ENCODE measurements at regions not wholly inside any gene's neighbourhood (a gene's known extent, or its start where the extent isn't known, plus 50 kb on each side); places are given as distances from the start of the nearest gene placed in this dataset.
A peak's percentile ranks its signal among the peaks of the same experiment; 100 is the strongest.

DNA sequence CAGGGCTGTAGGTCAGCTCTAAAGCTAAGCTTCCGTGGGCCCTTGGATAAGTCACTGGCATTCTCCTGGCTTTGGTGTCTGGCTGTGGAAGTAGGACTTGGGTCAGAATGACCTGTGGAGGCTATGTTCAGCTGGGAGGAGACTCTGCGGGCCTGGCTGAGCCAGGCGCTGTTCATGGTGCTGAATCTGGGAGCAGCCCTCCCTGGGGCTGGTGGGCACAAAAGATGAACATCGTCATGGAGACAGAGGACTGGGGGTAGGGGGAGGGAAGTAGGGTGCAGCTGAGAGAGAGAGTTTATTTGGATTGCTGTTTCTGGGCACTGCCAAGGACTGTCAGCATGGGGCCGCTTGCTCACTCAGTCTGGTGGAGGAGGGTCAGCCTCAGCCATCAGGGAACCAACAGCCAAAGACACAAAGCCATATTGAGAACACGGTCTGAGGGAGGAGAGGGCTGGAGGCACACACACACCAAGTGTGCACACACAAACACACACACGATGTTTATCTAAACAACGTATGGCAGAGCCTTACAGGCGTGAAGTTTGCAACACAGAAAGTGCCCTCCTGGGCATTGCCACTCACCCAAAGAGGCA is 120.7 kb upstream of the LINGO1 start:
- TF ChIP-seq, protein P1, sequence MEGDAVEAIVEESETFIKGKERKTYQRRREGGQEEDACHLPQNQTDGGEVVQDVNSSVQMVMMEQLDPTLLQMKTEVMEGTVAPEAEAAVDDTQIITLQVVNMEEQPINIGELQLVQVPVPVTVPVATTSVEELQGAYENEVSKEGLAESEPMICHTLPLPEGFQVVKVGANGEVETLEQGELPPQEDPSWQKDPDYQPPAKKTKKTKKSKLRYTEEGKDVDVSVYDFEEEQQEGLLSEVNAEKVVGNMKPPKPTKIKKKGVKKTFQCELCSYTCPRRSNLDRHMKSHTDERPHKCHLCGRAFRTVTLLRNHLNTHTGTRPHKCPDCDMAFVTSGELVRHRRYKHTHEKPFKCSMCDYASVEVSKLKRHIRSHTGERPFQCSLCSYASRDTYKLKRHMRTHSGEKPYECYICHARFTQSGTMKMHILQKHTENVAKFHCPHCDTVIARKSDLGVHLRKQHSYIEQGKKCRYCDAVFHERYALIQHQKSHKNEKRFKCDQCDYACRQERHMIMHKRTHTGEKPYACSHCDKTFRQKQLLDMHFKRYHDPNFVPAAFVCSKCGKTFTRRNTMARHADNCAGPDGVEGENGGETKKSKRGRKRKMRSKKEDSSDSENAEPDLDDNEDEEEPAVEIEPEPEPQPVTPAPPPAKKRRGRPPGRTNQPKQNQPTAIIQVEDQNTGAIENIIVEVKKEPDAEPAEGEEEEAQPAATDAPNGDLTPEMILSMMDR (conservative IDR thresholded peaks at IDR 0.05; ENCODE audit: low read depth, low read length): no peak
- H3K4me3 ChIP-seq (ENCODE audit: low read depth, low read length): no peak overlapping the region
- DNase-seq (ENCODE audit: low read depth): peak; percentile 32

DNA sequence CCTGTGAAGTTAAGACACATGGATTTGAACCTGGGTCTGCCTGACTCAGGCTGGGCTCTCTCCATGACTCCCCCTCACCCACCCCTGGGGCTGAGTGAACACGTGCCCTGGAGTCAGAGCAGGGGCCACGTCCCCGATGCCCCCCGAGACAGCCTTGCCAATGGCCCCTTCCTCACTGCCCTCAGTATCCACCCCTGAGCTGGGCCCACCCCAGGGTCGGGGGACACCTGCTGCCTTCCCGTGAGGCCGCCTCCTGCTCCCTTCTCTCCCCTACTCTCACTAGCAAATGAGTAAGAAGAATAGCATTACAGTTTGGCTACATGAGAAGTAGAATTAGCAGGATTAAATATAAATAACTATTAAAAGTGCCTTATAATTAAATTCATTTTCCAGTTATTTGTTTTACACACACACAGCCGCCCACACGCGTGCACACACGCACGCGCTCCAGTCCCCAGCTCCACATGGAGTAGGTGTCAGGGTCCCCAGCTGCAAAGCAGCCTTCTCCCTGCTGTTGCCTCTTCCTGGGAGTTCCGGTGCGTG is 117.4 kb upstream of the LINGO1 start:
- TF ChIP-seq, protein P1 (conservative IDR thresholded peaks at IDR 0.05; ENCODE audit: low read depth, low read length): no peak
- no peak overlapping the region for H3K4me3 ChIP-seq (ENCODE audit: low read depth, low read length)
- no peak for DNase-seq (ENCODE audit: low read depth)

DNA sequence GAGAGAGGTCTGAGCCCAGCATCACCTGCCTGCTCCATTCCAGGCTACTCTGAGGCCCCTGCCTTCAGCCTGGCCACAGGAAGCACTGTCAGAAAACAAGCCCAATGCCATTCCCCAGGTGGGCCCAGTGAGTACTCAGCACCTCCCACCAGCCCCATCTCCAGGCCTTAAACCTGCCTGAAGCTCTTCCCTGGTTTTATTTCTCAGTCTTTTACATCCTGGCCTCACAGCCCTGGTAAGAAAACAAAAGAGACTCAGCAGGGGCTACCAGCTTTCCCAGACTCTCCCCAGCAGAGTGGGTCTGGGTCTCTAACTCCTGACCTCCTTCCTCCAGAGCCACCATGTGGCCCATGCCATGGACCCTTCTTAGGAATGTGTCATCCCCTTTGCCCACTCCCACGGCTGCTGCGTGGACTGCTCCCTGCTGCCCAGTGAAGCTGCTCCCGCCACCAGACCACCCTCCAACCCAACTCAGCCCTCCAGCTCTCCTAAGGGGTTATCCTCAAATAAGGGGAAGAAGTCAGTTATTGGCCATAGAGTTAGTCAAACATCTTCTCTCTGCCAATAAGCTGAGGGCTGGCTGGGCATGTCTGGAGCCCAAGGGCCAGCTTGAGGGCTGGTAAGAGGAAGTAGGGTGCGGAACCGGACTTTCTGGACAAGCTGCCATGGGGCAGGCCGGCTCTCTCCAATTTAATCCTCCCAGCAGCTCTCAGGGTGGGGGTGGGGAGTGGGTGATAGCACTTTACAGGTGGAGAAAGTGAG is 116.7 kb upstream of the LINGO1 start:
- no peak overlapping the region for H3K4me3 ChIP-seq (ENCODE audit: low read depth, low read length)
- no peak for DNase-seq (ENCODE audit: low read depth)
- TF ChIP-seq, protein P1 (conservative IDR thresholded peaks at IDR 0.05; ENCODE audit: low read depth, low read length): no peak

DNA sequence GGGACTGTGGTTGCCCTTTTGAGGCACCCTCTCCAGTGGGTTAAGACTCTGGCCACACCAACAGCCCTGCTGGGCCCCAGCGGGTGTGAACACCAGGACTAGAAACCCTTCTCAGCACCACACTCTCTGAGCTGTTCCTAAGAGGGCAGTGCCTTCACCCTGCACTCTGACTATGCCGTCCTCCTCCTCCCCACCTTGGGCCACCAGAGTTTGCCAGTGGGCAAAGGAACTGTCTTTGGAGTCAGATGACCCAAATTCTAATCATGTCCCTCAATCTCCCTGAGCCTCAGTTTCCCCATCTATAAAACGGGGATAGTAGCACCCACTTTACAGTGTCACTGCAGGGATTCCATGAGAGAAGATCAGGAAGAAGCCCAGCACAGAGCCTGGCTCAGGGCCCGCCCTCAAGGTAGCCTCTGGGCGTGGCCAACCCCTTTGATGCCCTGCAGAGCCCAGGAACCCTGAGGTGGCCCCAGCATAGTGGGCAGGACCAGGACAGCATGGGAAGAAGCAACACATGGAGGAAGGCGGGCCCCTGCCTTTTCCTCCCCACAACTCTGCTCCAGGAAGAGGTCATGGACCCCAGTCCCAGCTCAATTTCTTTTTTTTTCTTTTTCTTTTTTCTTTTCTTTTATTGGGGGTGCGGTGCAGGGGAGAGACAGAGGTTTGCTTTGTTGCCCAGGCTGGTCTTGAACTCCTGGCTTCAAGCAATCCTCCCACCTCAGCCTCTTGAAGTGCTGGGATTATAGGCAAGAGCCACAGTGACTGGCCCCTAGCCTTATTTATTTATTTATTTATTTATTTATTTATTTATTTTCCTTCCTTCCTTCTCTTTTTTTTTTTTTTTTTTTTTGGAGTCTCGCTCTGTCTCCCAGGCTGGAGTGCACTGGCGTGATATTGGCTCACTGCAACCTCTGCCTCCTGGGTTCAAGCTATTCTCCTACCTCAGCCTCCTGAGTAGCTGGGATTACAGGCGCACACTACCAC is 115.7 kb upstream of the LINGO1 start:
- H3K4me3 ChIP-seq (ENCODE audit: low read depth, low read length): no peak overlapping the region
- DNase-seq (ENCODE audit: low read depth): no peak
- TF ChIP-seq, protein P1 (conservative IDR thresholded peaks at IDR 0.05; ENCODE audit: low read depth, low read length): no peak

DNA sequence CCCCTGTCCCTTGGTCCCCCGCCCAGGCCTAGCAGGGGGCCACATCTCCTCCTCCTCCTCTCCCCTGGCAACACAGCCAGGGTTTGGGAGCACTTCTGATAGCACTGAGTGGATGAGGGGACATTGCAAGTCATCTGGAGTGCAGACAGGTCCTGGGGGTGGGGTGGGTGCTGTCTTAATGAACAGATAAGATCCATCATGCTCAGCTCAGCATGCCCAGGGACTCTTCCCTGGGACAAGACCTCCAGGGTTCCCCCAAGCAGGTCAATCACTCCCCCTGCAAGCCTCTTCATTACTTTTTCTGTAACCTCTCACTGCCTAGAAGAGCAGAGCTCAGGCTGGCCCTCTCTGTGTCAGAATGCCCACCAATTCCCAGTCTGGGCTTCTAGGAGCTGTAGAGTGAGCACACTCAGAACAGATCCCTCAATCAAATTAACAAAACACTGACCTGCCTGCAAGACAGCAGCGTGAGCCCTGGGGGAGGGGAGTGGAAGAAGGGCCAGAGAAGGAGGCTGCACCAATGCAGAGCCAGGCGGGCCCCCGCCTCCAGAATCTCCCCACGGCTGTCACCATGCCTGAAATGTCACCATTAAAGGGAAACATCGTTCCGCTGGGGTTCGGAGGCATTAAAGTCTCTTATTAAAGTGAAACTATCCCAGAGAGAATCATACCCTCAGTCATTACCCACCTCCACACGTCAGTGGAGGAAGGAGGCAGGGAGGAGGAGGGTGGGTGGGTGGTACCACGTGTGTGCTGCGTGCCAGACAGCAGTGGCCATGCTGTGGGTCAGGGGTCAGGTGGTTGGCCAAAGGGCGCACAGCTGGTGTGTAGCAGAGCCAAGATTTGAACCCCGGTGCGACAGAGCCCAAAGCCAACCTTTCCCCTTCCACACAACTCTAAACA is 114.7 kb upstream of the LINGO1 start:
- no peak overlapping the region for H3K4me3 ChIP-seq (ENCODE audit: low read depth, low read length)
- TF ChIP-seq, protein P1 (conservative IDR thresholded peaks at IDR 0.05; ENCODE audit: low read depth, low read length): no peak
- DNase-seq (ENCODE audit: low read depth): no peak

All from choroid plexus epithelial cell (primary cell).